ENCODE measurements at regions not wholly inside any gene's neighbourhood (a gene's known extent, or its start where the extent isn't known, plus 50 kb on each side); places are given as distances from the start of the nearest gene placed in this dataset.

DNA sequence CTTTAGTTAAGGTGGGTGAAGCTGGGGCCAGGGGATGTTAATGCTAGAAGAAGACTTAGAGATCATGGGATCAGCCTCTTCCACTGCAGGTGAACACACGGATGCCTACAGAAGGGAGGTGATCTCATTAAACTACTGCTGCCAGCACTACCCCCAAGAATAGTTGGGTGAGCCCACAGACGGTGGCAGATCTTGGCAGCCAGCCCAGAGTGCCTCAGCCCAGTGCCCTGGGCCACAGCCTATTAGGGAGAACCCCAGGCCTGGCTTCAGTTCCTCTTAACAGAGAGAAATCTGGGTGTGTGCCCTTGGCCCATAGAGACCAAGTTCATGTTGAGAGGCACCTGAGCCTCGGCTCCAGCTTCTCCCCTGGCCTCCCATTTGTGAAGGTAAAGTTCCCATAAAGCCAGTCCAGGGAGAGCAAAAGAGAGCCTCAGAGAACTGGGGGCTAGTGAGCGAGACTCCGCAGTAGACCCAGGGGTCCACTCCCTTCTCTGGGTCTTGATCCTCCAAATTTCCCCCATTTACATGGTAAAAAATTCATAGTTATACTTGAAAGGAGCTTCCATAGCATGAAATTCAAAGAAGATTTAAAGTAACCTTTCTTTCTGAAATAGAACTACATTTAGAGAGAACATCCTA, 125.0 kb upstream of the CCND2 start:
- Histone ChIP-seq H3K9me3 (no peaks in the 10 kb centered on the region), H3K27ac (no peak overlapping the region), H3K4me3 (no peak overlapping the region), H3K4me1 (no peaks in the 10 kb centered on the region), H3K27me3 (no peaks in the 10 kb centered on the region), H3K36me3 (no peaks in the 10 kb centered on the region)
- intact Hi-C loops (cut with DNase I), result no loop called here
- TF ChIP-seq, protein P1, sequence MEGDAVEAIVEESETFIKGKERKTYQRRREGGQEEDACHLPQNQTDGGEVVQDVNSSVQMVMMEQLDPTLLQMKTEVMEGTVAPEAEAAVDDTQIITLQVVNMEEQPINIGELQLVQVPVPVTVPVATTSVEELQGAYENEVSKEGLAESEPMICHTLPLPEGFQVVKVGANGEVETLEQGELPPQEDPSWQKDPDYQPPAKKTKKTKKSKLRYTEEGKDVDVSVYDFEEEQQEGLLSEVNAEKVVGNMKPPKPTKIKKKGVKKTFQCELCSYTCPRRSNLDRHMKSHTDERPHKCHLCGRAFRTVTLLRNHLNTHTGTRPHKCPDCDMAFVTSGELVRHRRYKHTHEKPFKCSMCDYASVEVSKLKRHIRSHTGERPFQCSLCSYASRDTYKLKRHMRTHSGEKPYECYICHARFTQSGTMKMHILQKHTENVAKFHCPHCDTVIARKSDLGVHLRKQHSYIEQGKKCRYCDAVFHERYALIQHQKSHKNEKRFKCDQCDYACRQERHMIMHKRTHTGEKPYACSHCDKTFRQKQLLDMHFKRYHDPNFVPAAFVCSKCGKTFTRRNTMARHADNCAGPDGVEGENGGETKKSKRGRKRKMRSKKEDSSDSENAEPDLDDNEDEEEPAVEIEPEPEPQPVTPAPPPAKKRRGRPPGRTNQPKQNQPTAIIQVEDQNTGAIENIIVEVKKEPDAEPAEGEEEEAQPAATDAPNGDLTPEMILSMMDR (IDR thresholded peaks at IDR 0.05), result no peak
- TF ChIP-seq POLR2AphosphoS5 (IDR thresholded peaks at IDR 0.05; ENCODE audit: insufficient read depth in 1 of 2, low read depth in 1 of 2) (no peak), POLR2A (IDR thresholded peaks at IDR 0.05) (no peak)
- DNase-seq (ENCODE audit: extremely low spot score in 2 of 2), result peak in 1 of 2 donors; percentile 56

DNA sequence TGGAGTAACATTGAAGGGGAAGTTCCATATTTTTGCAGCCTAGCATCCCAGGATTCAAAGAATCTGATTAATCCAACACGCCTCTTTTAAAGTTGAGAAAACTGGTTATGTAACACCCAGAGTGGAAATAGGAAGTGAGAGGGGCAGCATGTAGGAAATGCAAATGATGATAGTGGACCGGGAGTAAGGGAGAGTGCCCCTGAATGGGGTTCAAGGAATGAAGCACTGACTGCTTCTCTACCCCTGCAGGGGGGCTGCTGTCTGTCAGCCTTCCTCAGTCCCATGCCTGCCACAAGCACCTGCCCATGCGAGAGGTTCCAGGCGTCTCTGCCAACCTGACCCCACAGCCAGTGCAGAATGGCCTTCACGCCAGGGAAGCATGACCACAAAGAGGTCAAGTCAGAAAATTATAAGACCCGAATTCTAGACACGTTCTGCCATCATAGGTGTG, 126.5 kb upstream of the CCND2 start:
- no peaks in the 10 kb centered on the region for H3K9me3 ChIP-seq
- H3K27ac ChIP-seq, result no peak overlapping the region
- intact Hi-C loops (cut with DNase I), result no loop called here
- H3K36me3 ChIP-seq, result no peaks in the 10 kb centered on the region
- TF ChIP-seq POLR2A (IDR thresholded peaks at IDR 0.05) (no peak), POLR2AphosphoS5 (IDR thresholded peaks at IDR 0.05; ENCODE audit: insufficient read depth in 1 of 2, low read depth in 1 of 2) (no peak)
- TF ChIP-seq, protein P1 (IDR thresholded peaks at IDR 0.05), result no peak
- DNase-seq (ENCODE audit: extremely low spot score in 2 of 2), result no peak
- no peak overlapping the region for H3K4me3 ChIP-seq
- H3K4me1 ChIP-seq, result no peaks in the 10 kb centered on the region
- no peaks in the 10 kb centered on the region for H3K27me3 ChIP-seq

DNA sequence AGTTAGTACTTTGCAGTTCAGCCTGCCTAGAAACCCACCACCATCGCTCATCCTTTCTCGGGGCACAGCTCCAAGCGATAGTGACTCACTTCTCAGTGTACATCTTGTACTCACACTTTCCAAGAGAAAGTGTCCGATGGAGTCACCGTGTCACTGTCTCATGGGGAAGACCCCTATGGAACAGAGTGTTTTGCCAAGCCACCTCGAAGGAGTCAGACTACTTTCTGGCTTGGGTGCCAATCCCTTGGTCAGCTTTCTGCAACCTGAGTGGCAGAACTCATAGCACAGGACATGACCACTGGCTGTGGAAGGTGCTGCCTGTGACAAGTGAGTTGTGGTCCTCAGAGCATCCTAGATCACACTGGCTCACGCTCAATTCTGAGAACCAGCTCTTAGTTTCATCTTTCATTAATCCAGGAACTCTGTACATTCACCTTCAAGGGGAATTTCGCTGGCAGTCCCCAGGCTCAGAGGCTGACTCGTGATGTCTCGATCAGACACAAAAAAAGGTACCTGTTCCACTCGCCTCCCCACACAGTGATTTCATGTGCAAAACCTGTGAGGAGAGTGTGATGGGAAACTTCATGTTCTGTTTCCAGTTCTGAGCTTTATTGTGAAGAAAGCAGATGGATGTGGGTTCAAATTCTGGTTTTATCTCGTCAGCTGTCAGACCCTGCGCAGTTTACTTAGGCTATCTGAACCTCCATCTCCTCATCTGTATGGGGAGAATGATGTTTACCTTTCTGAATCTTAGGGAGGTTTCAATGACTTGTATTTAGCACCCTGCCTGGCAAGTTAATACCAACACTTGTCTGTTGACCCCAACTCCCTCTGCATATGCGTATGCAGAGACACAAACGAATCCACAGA, 127.3 kb upstream of the CCND2 start:
- Histone ChIP-seq H3K4me1 (no peaks in the 10 kb centered on the region), H3K27me3 (no peaks in the 10 kb centered on the region), H3K9me3 (no peaks in the 10 kb centered on the region), H3K4me3 (no peak overlapping the region), H3K36me3 (no peaks in the 10 kb centered on the region), H3K27ac (no peak overlapping the region)
- TF ChIP-seq POLR2A (IDR thresholded peaks at IDR 0.05) (no peak), POLR2AphosphoS5 (IDR thresholded peaks at IDR 0.05; ENCODE audit: insufficient read depth in 1 of 2, low read depth in 1 of 2) (no peak)
- intact Hi-C loops (cut with DNase I), result no loop called here
- DNase-seq (ENCODE audit: extremely low spot score in 2 of 2), result no peak

DNA sequence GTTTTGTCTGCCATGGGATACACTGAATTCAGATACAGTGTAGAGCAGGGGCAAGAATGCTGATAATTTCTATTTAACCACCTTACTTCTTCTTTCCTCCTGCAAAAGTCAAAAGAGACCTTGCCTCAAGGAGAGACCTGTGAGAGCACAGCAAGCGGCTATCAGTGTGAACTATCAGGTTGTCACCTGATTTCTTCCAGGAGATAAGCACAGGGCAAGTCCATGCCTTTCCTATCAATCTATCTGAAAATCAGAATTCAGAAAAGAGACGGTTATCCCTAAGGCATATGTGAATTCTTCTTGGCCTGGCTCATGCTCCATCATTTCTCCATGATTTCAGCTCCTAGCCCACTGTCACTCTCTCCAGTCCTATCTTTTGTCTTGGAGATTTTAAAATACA, 128.9 kb upstream of the CCND2 start:
- Histone ChIP-seq H3K4me3 (no peak overlapping the region), H3K27me3 (no peaks in the 10 kb centered on the region), H3K4me1 (no peaks in the 10 kb centered on the region), H3K9me3 (no peaks in the 10 kb centered on the region), H3K27ac (no peak overlapping the region), H3K36me3 (no peaks in the 10 kb centered on the region)
- no peak for DNase-seq (ENCODE audit: extremely low spot score in 2 of 2)
- intact Hi-C loops (cut with DNase I), result no loop called here
- TF ChIP-seq POLR2AphosphoS5 (IDR thresholded peaks at IDR 0.05; ENCODE audit: insufficient read depth in 1 of 2, low read depth in 1 of 2), result no peak
- TF ChIP-seq POLR2A (IDR thresholded peaks at IDR 0.05), result no peak
- TF ChIP-seq, protein P1 (IDR thresholded peaks at IDR 0.05), result no peak

DNA sequence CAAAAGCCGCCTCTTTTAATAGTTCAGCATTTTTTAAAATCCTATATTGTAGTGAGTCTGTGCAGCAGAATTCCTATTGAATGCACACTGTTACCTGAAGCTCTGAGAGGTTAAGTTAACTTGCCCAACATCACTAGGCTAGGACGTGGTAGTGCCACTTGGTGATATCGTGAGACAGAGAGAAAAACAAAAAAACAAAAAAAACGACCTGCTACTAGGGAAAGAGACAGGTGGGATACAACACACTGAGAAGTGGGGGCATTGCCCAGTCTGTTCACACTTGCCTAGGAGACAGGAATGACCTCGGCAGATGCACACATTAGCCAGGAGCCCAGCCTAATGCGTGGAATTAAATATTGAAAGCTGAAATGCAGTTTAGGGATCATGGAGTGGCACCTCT, 129.7 kb upstream of the CCND2 start:
- TF ChIP-seq POLR2AphosphoS5 (IDR thresholded peaks at IDR 0.05; ENCODE audit: insufficient read depth in 1 of 2, low read depth in 1 of 2), result no peak
- TF ChIP-seq POLR2A (IDR thresholded peaks at IDR 0.05), result no peak
- TF ChIP-seq, protein P1 (IDR thresholded peaks at IDR 0.05), result no peak
- intact Hi-C loops (cut with DNase I), result no loop called here
- no peak overlapping the region for H3K4me3 ChIP-seq

More for the DNA sequence above, 129.7 kb upstream of the CCND2 start:
- Histone ChIP-seq H3K4me1 (no peaks in the 10 kb centered on the region), H3K9me3 (no peaks in the 10 kb centered on the region), H3K36me3 (no peaks in the 10 kb centered on the region), H3K27me3 (no peaks in the 10 kb centered on the region), H3K27ac (no peak overlapping the region)
- DNase-seq (ENCODE audit: extremely low spot score in 2 of 2), result no peak
